GM23338 (cell line): ENCODE measurements at regions not wholly inside any gene's neighbourhood (a gene's known extent, or its start where the extent isn't known, plus 50 kb on each side); places are given as distances from the start of the nearest gene placed in this dataset.
A peak's percentile ranks its signal among the peaks of the same experiment; 100 is the strongest.

Source experiments
- ATAC-seq: fragments of 200-7000 bp; cut with Tn5 transposase; 3 replicates; pipeline ENCODE4 v1.9.1; 2020
- DNase-seq: peaks from one replicate; pipeline ENCODE4 v3.0.0-alpha.2; 2015; ENCODE audit warnings: low spot score
- H2AFZ ChIP-seq: fragments of 200-600 bp; sonication (generic); 2 replicates; pipeline ENCODE4 v1.8.0; 2016; ENCODE audit warnings: antibody characterized with exemption, mild to moderate bottlenecking, moderate library complexity
- H3F3A ChIP-seq: fragments of 200-600 bp; sonication (generic); replicated peaks from 2 replicates; pipeline ENCODE4 v1.8.0; 2017; ENCODE audit warnings: antibody characterized with exemption, mixed run types, low read depth
- H3K27ac ChIP-seq: fragments of 200-600 bp; sonication (generic); 2 replicates; pipeline ENCODE4 v1.6.1; 2016; ENCODE audit warnings: low read depth
- H3K27me3 ChIP-seq: fragments of 200-600 bp; sonication (generic); 2 replicates; pipeline ENCODE4 v1.8.0; 2016; ENCODE audit warnings: mild to moderate bottlenecking, mixed run types, moderate library complexity; ENCODE audit not compliant: insufficient read depth
- H3K36me3 ChIP-seq: fragments of 200-600 bp; sonication (generic); 2 replicates; pipeline ENCODE4 v1.8.0; 2016; ENCODE audit warnings: mild to moderate bottlenecking; ENCODE audit not compliant: insufficient read depth
- H3K4me1 ChIP-seq: fragments of 200-600 bp; sonication (generic); 2 replicates; pipeline ENCODE4 v1.8.0; 2016; ENCODE audit warnings: mild to moderate bottlenecking, moderate library complexity; ENCODE audit not compliant: insufficient read depth
- H3K4me2 ChIP-seq: fragments of 200-600 bp; sonication (generic); 2 replicates; pipeline ENCODE4 v1.7.1; 2017; ENCODE audit warnings: mixed run types
- H3K4me3 ChIP-seq: fragments of 200-600 bp; sonication (generic); 2 replicates; pipeline ENCODE4 v1.6.1; 2016; ENCODE audit warnings: mixed run types
- H3K79me2 ChIP-seq: fragments of 200-600 bp; sonication (generic); replicated peaks from 2 replicates; pipeline ENCODE4 v1.8.0; 2017; ENCODE audit warnings: mild to moderate bottlenecking; ENCODE audit not compliant: insufficient read depth
- H3K9me2 ChIP-seq: fragments of 200-600 bp; sonication (generic); 2 replicates; pipeline ENCODE4 v1.8.0; 2017; ENCODE audit not compliant: insufficient read depth
- H4K20me1 ChIP-seq: fragments of 200-600 bp; sonication (generic); replicated peaks from 2 replicates; pipeline ENCODE4 v1.8.0; 2017; ENCODE audit warnings: mild to moderate bottlenecking; ENCODE audit not compliant: insufficient read depth
- H3K27ac Mint-ChIP-seq: 2 replicates; pipeline ENCODE4 v1.8.0; 2020; ENCODE audit warnings: inconsistent platforms, mild to moderate bottlenecking, moderate library complexity, mixed read lengths
- H3K27me3 Mint-ChIP-seq: 3 replicates; pipeline ENCODE4 v1.8.0; 2022; ENCODE audit warnings: low read depth, mild to moderate bottlenecking, moderate library complexity, mixed read lengths, inconsistent platforms; ENCODE audit not compliant: insufficient read depth, poor library complexity
- H3K36me3 Mint-ChIP-seq: 3 replicates; pipeline ENCODE4 v1.8.0; 2021; ENCODE audit warnings: low read depth, mild to moderate bottlenecking, inconsistent platforms, moderate library complexity, mixed read lengths
- H3K4me1 Mint-ChIP-seq: 3 replicates; pipeline ENCODE4 v1.8.0; 2020; ENCODE audit warnings: mild to moderate bottlenecking, inconsistent platforms, mixed read lengths
- H3K4me3 Mint-ChIP-seq: 3 replicates; pipeline ENCODE4 v1.8.0; 2021; ENCODE audit warnings: moderate library complexity, mild to moderate bottlenecking, inconsistent platforms, mixed read lengths
- H3K9me3 Mint-ChIP-seq: 3 replicates; pipeline ENCODE4 v1.8.0; 2020; ENCODE audit warnings: moderate library complexity, mild to moderate bottlenecking, inconsistent platforms, mixed read lengths
- CREB1 ChIP-seq: fragments of 250-450 bp; sonication (Bioruptor Pico); IDR thresholded peaks from 2 replicates; pipeline ENCODE4 v1.5.0; 2020; ENCODE audit warnings: low read depth, mild to moderate bottlenecking, moderate library complexity
- ETS1 ChIP-seq: IDR thresholded peaks from 2 replicates; pipeline ENCODE4 v1.6.1; 2016; ENCODE audit warnings: antibody characterized with exemption
- EZH2 ChIP-seq: fragments of 200-600 bp; sonication (generic); IDR thresholded peaks from one replicate; pipeline ENCODE4 v1.8.0; 2017; ENCODE audit warnings: antibody characterized with exemption, mild to moderate bottlenecking, low read depth; ENCODE audit not compliant: unreplicated experiment
- EZH2phosphoT487 ChIP-seq: fragments of 200-600 bp; sonication (generic); IDR thresholded peaks from one replicate; pipeline ENCODE4 v1.8.1; 2018; ENCODE audit warnings: antibody characterized with exemption; ENCODE audit not compliant: unreplicated experiment
- NANOG ChIP-seq: IDR thresholded peaks from 2 replicates; pipeline ENCODE4 v1.6.1; 2016; ENCODE audit warnings: antibody characterized with exemption, borderline replicate concordance
- POLR2AphosphoS5 ChIP-seq: IDR thresholded peaks from 2 replicates; pipeline ENCODE4 v1.6.1; 2016; ENCODE audit warnings: antibody characterized with exemption, low read depth
- REST ChIP-seq: IDR thresholded peaks from one replicate; pipeline ENCODE4 v1.6.1; 2018; ENCODE audit warnings: antibody characterized with exemption; ENCODE audit not compliant: unreplicated experiment
- STAT1 ChIP-seq: IDR thresholded peaks from one replicate; pipeline ENCODE4 v1.6.1; 2016; ENCODE audit warnings: antibody characterized with exemption; ENCODE audit not compliant: unreplicated experiment
- ZNF331 ChIP-seq: fragments of 250-450 bp; sonication (Bioruptor Pico); IDR thresholded peaks from 2 replicates; pipeline ENCODE4 v1.5.0; 2020; ENCODE audit warnings: low read depth, mild to moderate bottlenecking, moderate library complexity
- ZNF462 ChIP-seq: fragments of 250-450 bp; sonication (Bioruptor Pico); IDR thresholded peaks from 2 replicates; pipeline ENCODE4 v1.5.0; 2020; ENCODE audit warnings: mild to moderate bottlenecking, moderate library complexity

GRCh38 chr9:115513148-115513547 is 395.2 kb upstream of the TNC start:
- H3K9me2 ChIP-seq = no peaks in the 10 kb centered on the region
- H3K4me3 ChIP-seq = no peak overlapping the region
- peaks cover 6% of the 10 kb centered on the region; the same call in 1 of the 2 replicates for H3K36me3 ChIP-seq
- no peaks in the 10 kb centered on the region for H3F3A ChIP-seq
- H3K4me2 ChIP-seq = peak overlapping the region; percentile 56; the same call in 1 of the 2 replicates
- no peaks in the 10 kb centered on the region for H3K79me2 ChIP-seq
- TF ChIP-seq ETS1 (no peak), ZNF331 (CRISPR knock-in tag) (no peak), POLR2AphosphoS5 (no peak), CREB1 (CRISPR knock-in tag) (no peak), EZH2phosphoT487 (no peak), STAT1 (no peak)
- H3K9me3 Mint-ChIP-seq = no peaks in the 10 kb centered on the region
- H3K27ac ChIP-seq = no peak overlapping the region
- H3K27me3 ChIP-seq = no peaks in the 10 kb centered on the region
- H3K4me1 ChIP-seq = peaks cover 38% of the 10 kb centered on the region
- H3K36me3 Mint-ChIP-seq = peaks cover 11% of the 10 kb centered on the region
- no peaks in the 10 kb centered on the region for H3K27me3 Mint-ChIP-seq
- H2AFZ ChIP-seq = no peak overlapping the region
- H3K27ac Mint-ChIP-seq = no peak overlapping the region
- DNase-seq = peak; percentile 25
- peaks cover 26% of the 10 kb centered on the region for H3K4me1 Mint-ChIP-seq
- ATAC-seq = peak; percentile 75
- H4K20me1 ChIP-seq = no peaks in the 10 kb centered on the region
- H3K4me3 Mint-ChIP-seq = no peak overlapping the region

- H3K36me3 ChIP-seq = peaks cover 8% of the 10 kb centered on the region; the same call in 1 of the 2 replicates
- peak; percentile 81 for ATAC-seq
- peak overlapping the region; percentile 26 for H3K4me2 ChIP-seq
- H3K79me2 ChIP-seq = no peaks in the 10 kb centered on the region
- H3K27me3 ChIP-seq = no peaks in the 10 kb centered on the region
- Mint-ChIP-seq H3K4me3 (no peak overlapping the region), H3K27me3 (no peaks in the 10 kb centered on the region), H3K4me1 (peaks cover 26% of the 10 kb centered on the region), H3K36me3 (peaks cover 11% of the 10 kb centered on the region), H3K27ac (peak overlapping the region; percentile 43; the same call in 1 of the 2 replicates), H3K9me3 (no peaks in the 10 kb centered on the region)
- H3F3A ChIP-seq = no peaks in the 10 kb centered on the region
- DNase-seq = peak; percentile 50
- no peak overlapping the region for H3K4me3 ChIP-seq
- H3K9me2 ChIP-seq = no peaks in the 10 kb centered on the region
- TF ChIP-seq POLR2AphosphoS5 (no peak), ZNF331 (CRISPR knock-in tag) (no peak), REST (no peak), STAT1 (no peak), CREB1 (CRISPR knock-in tag) (no peak), ZNF462 (CRISPR knock-in tag) (no peak), NANOG (peak; percentile 41; the same call in 1 of the 2 replicates), EZH2 (no peak)
- H2AFZ ChIP-seq = no peak overlapping the region
- H3K4me1 ChIP-seq = peaks cover 38% of the 10 kb centered on the region
- H3K27ac ChIP-seq = no peak overlapping the region
- H4K20me1 ChIP-seq = no peaks in the 10 kb centered on the region
Observed at GRCh38 chr9:115514454-115514853, 396.5 kb upstream of the TNC start.
